HepG2 (cell line): ENCODE measurements at regions not wholly inside any gene's neighbourhood (a gene's known extent, or its start where the extent isn't known, plus 50 kb on each side); places are given as distances from the start of the nearest gene placed in this dataset.

Experiments
- ATAC-seq: fragments of 200-7000 bp; cut with Tn5 transposase; 3 replicates; pipeline ENCODE4 v1.9.1; 2020; ENCODE audit warnings: mild to moderate bottlenecking, moderate library complexity
- BruUV-seq: library from RNA; stranded (reverse); fragments of 400-500 nt; replicated peaks from 2 replicates; lab custom pipeline; 2021; lab: Mats Ljungman, UMichigan
- CTCF ChIA-PET: fragments of 300-600 bp; formaldehyde crosslinking; extraction: SDS; loops from one replicate; lab custom pipeline; 2021; ENCODE audit warnings: low total read pairs, inconsistent platforms, low intra/inter-chr PET ratio; lab: Yijun Ruan, JAX
- POLR2A ChIA-PET: fragments of 350-600 bp; sonication (Branson Sonifier 250); formaldehyde crosslinking; loops from one replicate; lab custom pipeline; 2020; ENCODE audit warnings: antibody characterized with exemption, inconsistent platforms; lab: Yijun Ruan, JAX
- DNase-seq: peaks from one replicate; pipeline ENCODE4 v3.0.0-alpha.2; 2015; ENCODE audit warnings: low spot score
- FAIRE-seq: peaks from 3 replicates; lab custom pipeline; 2011; peaks lifted over from hg19 to GRCh38; lab: Jason Lieb, UNC
- H2AFZ ChIP-seq: one replicate; pipeline ENCODE4 v1.6.1; 2011; ENCODE audit warnings: low read length, inconsistent platforms
- H3K27ac ChIP-seq: fragments of 300-600 bp; 3 replicates; pipeline ENCODE4 v1.8.0; 2011; ENCODE audit warnings: mixed run types, mild to moderate bottlenecking, mixed read lengths, low read length, inconsistent platforms; ENCODE audit not compliant: insufficient read depth; ENCODE audit errors: extremely low read length
- H3K27me3 ChIP-seq, 2 experiments: fragments of 200-600 bp in 1 of 2; 2 replicates in 1 of 2; 3 replicates in 1 of 2; pipeline versions ENCODE4 v1.6.0 to v1.8.0; 2011; ENCODE audit warnings: low read length in 2 of 2, mild to moderate bottlenecking in 2 of 2, moderate library complexity in 2 of 2, inconsistent platforms in 1 of 2; ENCODE audit not compliant: insufficient read depth in 2 of 2, control insufficient read depth in 1 of 2
- H3K36me3 ChIP-seq, 2 experiments: fragments of 200-600 bp in 1 of 2; replicated peaks in 1 of 2; 2 replicates in 1 of 2; 3 replicates in 1 of 2; pipeline versions ENCODE4 v1.5.1 to v1.8.0; 2011; ENCODE audit warnings: low read length in 2 of 2, inconsistent platforms in 1 of 2; ENCODE audit not compliant: insufficient read depth in 2 of 2, control insufficient read depth in 1 of 2
- H3K4me1 ChIP-seq: 2 replicates; pipeline ENCODE4 v1.5.1; 2012; ENCODE audit warnings: low read length, inconsistent platforms; ENCODE audit not compliant: insufficient read depth
- H3K4me2 ChIP-seq: 2 replicates; pipeline ENCODE4 v1.6.0; 2011; ENCODE audit warnings: low read depth, low read length, inconsistent platforms
- H3K4me3 ChIP-seq, 3 experiments: fragments of 200-600 bp in 1 of 3; sonication (generic), shearing (Covaris generic) in 1 of 3; replicated peaks in 1 of 3; 2 replicates each; pipeline ENCODE4 v1.5.1; 2011 to 2016; ENCODE audit warnings: low read length in 3 of 3, inconsistent platforms in 2 of 3, low read depth in 2 of 3, mild to moderate bottlenecking in 2 of 3, control low read depth in 1 of 3, mixed read lengths in 1 of 3; ENCODE audit not compliant: insufficient read depth in 1 of 3
- H3K79me2 ChIP-seq: one replicate; pipeline ENCODE4 v1.6.1; 2011; ENCODE audit warnings: low read length, inconsistent platforms; ENCODE audit not compliant: insufficient read depth
- H3K9ac ChIP-seq: 2 replicates; pipeline ENCODE4 v1.6.0; 2011; ENCODE audit warnings: mild to moderate bottlenecking, low read depth, low read length, inconsistent platforms; ENCODE audit not compliant: insufficient read depth
- H3K9me3 ChIP-seq: 2 replicates; pipeline ENCODE4 v1.5.1; 2012; ENCODE audit warnings: mild to moderate bottlenecking, low read length
- H4K20me1 ChIP-seq: 2 replicates; pipeline ENCODE4 v1.6.0; 2011; ENCODE audit warnings: inconsistent platforms, mild to moderate bottlenecking, low read length, moderate library complexity; ENCODE audit not compliant: insufficient read depth
- ATF6 ChIP-seq: sonication (generic); formaldehyde crosslinking; conservative IDR thresholded peaks from 2 replicates; pipeline ENCODE4 v1.4.0; 2020; ENCODE audit warnings: missing genetic modification reagents
- MAX ChIP-seq: IDR thresholded peaks from 2 replicates; pipeline ENCODE4 v1.6.1; 2012; ENCODE audit warnings: inconsistent platforms
- PITX1 ChIP-seq: sonication (generic); formaldehyde crosslinking; IDR thresholded peaks from 2 replicates; pipeline ENCODE4 v1.5.1; 2020; ENCODE audit warnings: mild to moderate bottlenecking, missing genetic modification reagents
- ZNF782 ChIP-seq: sonication (generic); formaldehyde crosslinking; IDR thresholded peaks from 2 replicates; pipeline ENCODE4 v1.4.0; 2020; ENCODE audit warnings: missing genetic modification reagents, mild to moderate bottlenecking, borderline replicate concordance
- ZXDC ChIP-seq: sonication (generic); formaldehyde crosslinking; IDR thresholded peaks from 2 replicates; pipeline ENCODE4 v1.5.0; 2020; ENCODE audit warnings: mild to moderate bottlenecking, missing genetic modification reagents
- WGBS: methylation state at CpG from one replicate; pipeline ENCODE4 v1.1.6; 2017; ENCODE audit warnings: low lambda C conversion rate; 5-methylcytosine and 5-hydroxymethylcytosine counted together
- in situ Hi-C: cut with HindIII; loops from 2 replicates; pipeline ENCODE4 v1.10.0; 2017; ENCODE audit warnings: low pct_unique_long_range_greater_than_20kb; ENCODE audit not compliant: extremely low pct_ligation_motif_present
- intact Hi-C: fragments of 100-400 bp; cut with micrococcal nuclease; formaldehyde crosslinking; loops from one replicate; pipeline ENCODE4 v1.10.0; 2022; ENCODE audit not compliant: unreplicated experiment

- WGBS: 11% methylated on average over 4 of the region's 4 CpGs
- intact Hi-C loops: no loop called here
- no peak overlapping the region for H2AFZ ChIP-seq
- FAIRE-seq (no peak), ATAC-seq (no peak), DNase-seq (no peak)
- TF ChIP-seq ZNF782 (no peak), ZXDC (CRISPR knock-in tag) (no peak), PITX1 (CRISPR knock-in tag) (no peak), ATF6 (CRISPR knock-in tag) (no peak), MAX (no peak)
- H3K4me3 ChIP-seq: no peak overlapping the region
- no TSS peak for BruUV-seq
- no peak overlapping the region for H3K4me2 ChIP-seq
- H3K79me2 ChIP-seq: no peaks in the 10 kb centered on the region
- no peaks in the 10 kb centered on the region for H3K36me3 ChIP-seq
- no peak overlapping the region for H3K9ac ChIP-seq
- in situ Hi-C loops: no loop called here
- ChIA-PET POLR2A (no interaction called here), CTCF (no interaction called here)
- H3K9me3 ChIP-seq: peaks cover 64% of the 10 kb centered on the region
- no peaks in the 10 kb centered on the region for H3K27me3 ChIP-seq
- no peak overlapping the region for H3K27ac ChIP-seq
- H3K4me1 ChIP-seq: no peaks in the 10 kb centered on the region
- no peaks in the 10 kb centered on the region for H4K20me1 ChIP-seq
Observed at GRCh38 chr6:22466665-22467245, 102.6 kb upstream of the HDGFL1 start.
